CD8-positive, alpha-beta memory T cell (primary cell): ENCODE measurements at regions not wholly inside any gene's neighbourhood (a gene's known extent, or its start where the extent isn't known, plus 50 kb on each side); places are given as distances from the start of the nearest gene placed in this dataset.

Experiments
- CTCF ChIA-PET: fragments of 350-600 bp; sonication (Branson Sonifier 250); formaldehyde crosslinking; loops from one replicate; lab custom pipeline; 2021; ENCODE audit warnings: antibody characterized with exemption; lab: Charles Lee
- POLR2A ChIA-PET: fragments of 350-600 bp; sonication (Branson Sonifier 250); formaldehyde crosslinking; loops from one replicate; lab custom pipeline; 2021; ENCODE audit warnings: antibody characterized with exemption; lab: Charles Lee
- DNase-seq, 5 donors: peaks; one replicate each; pipeline versions ENCODE4 v3.0.0 to v3.0.0-alpha.2; 2020 to 2022; ENCODE audit warnings: mixed read lengths in 1 of 5
- H3K27ac ChIP-seq: one replicate; pipeline ENCODE4 v1.7.0; 2013; ENCODE audit warnings: low read depth, mild to moderate bottlenecking, low read length, moderate library complexity
- H3K27me3 ChIP-seq: 2 replicates; pipeline ENCODE4 v1.7.0; 2013; ENCODE audit warnings: low read length, mild to moderate bottlenecking; ENCODE audit not compliant: insufficient read depth, poor library complexity, severe bottlenecking
- H3K36me3 ChIP-seq: 2 replicates; pipeline ENCODE4 v1.7.0; 2013; ENCODE audit warnings: mild to moderate bottlenecking, low read length, moderate library complexity; ENCODE audit not compliant: insufficient read depth
- H3K4me1 ChIP-seq: 2 replicates; pipeline ENCODE4 v1.7.0; 2013; ENCODE audit warnings: mild to moderate bottlenecking, low read length, moderate library complexity; ENCODE audit not compliant: insufficient read depth
- H3K4me3 ChIP-seq: 2 replicates; pipeline ENCODE4 v1.7.0; 2013; ENCODE audit warnings: mild to moderate bottlenecking, low read length
- H3K9me3 ChIP-seq: 2 replicates; pipeline ENCODE4 v1.7.0; 2013; ENCODE audit warnings: mild to moderate bottlenecking, low read length
- H3K27ac Mint-ChIP-seq, 8 donors: one replicate each; pipeline ENCODE4 v1.8.0; 2020 to 2021; ENCODE audit warnings: mixed read lengths in 8 of 8, mild to moderate bottlenecking in 6 of 8, inconsistent platforms in 3 of 8, moderate library complexity in 3 of 8
- H3K27me3 Mint-ChIP-seq, 2 donors: one replicate each; pipeline ENCODE4 v1.8.0; 2020 to 2021; ENCODE audit warnings: mixed read lengths in 2 of 2, mild to moderate bottlenecking in 1 of 2, moderate library complexity in 1 of 2
- H3K36me3 Mint-ChIP-seq, 3 donors: one replicate each; pipeline ENCODE4 v1.8.0; 2020 to 2021; ENCODE audit warnings: mixed read lengths in 3 of 3, inconsistent platforms in 1 of 3, mild to moderate bottlenecking in 1 of 3
- H3K4me1 Mint-ChIP-seq, 3 donors: one replicate each; pipeline ENCODE4 v1.8.0; 2020 to 2021; ENCODE audit warnings: mixed read lengths in 3 of 3, inconsistent platforms in 1 of 3, mild to moderate bottlenecking in 1 of 3
- H3K4me3 Mint-ChIP-seq, 7 donors: one replicate each; pipeline ENCODE4 v1.8.0; 2020 to 2021; ENCODE audit warnings: mixed read lengths in 7 of 7, mild to moderate bottlenecking in 6 of 7, moderate library complexity in 4 of 7, inconsistent platforms in 2 of 7
- H3K9me3 Mint-ChIP-seq, 5 donors: one replicate each; pipeline ENCODE4 v1.8.0; 2020 to 2022; ENCODE audit warnings: mixed read lengths in 5 of 5, mild to moderate bottlenecking in 3 of 5, moderate library complexity in 2 of 5, inconsistent platforms in 1 of 5

GRCh38 chr11:82326853-82327252 is 406.8 kb downstream of the FAM181B start:
- Histone ChIP-seq H3K27me3 (no peaks in the 10 kb centered on the region), H3K36me3 (no peaks in the 10 kb centered on the region), H3K27ac (no peak overlapping the region), H3K4me3 (no peak overlapping the region), H3K9me3 (no peaks in the 10 kb centered on the region), H3K4me1 (no peaks in the 10 kb centered on the region)
- ChIA-PET CTCF (no interaction called here), POLR2A (no interaction called here)
- H3K4me1 Mint-ChIP-seq = no peaks in the 10 kb centered on the region
- H3K27me3 Mint-ChIP-seq = no peaks in the 10 kb centered on the region
- H3K9me3 Mint-ChIP-seq = peaks cover 0 to 6% (median 0%) of the 10 kb centered on the region in 5 donors
- no peak for DNase-seq
- H3K4me3 Mint-ChIP-seq = no peak overlapping the region
- H3K36me3 Mint-ChIP-seq = no peaks in the 10 kb centered on the region
- H3K27ac Mint-ChIP-seq = no peak overlapping the region

- ChIA-PET CTCF (no interaction called here), POLR2A (no interaction called here)
- H3K36me3 ChIP-seq = no peaks in the 10 kb centered on the region
- no peak for DNase-seq
- H3K27me3 Mint-ChIP-seq = peaks cover 0 to 1% of the 10 kb centered on the region in 2 donors
- no peaks in the 10 kb centered on the region for H3K9me3 ChIP-seq
- H3K27me3 ChIP-seq = no peaks in the 10 kb centered on the region
- no peak overlapping the region for H3K4me3 Mint-ChIP-seq
- no peak overlapping the region for H3K27ac Mint-ChIP-seq
- no peak overlapping the region for H3K27ac ChIP-seq
- no peaks in the 10 kb centered on the region for H3K4me1 Mint-ChIP-seq
- no peaks in the 10 kb centered on the region for H3K4me1 ChIP-seq
- H3K4me3 ChIP-seq = no peak overlapping the region
- no peaks in the 10 kb centered on the region for H3K36me3 Mint-ChIP-seq
- peaks cover 0 to 5% (median 2%) of the 10 kb centered on the region in 5 donors for H3K9me3 Mint-ChIP-seq
Observed at GRCh38 chr11:82321206-82321605, 412.5 kb downstream of the FAM181B start.

- Histone ChIP-seq H3K27ac (no peak overlapping the region), H3K36me3 (no peaks in the 10 kb centered on the region), H3K9me3 (no peaks in the 10 kb centered on the region), H3K4me3 (no peak overlapping the region), H3K27me3 (no peaks in the 10 kb centered on the region), H3K4me1 (no peaks in the 10 kb centered on the region)
- POLR2A ChIA-PET = no interaction called here
- Mint-ChIP-seq H3K4me3 (no peak overlapping the region), H3K4me1 (no peaks in the 10 kb centered on the region), H3K36me3 (no peaks in the 10 kb centered on the region), H3K9me3 (peaks cover 0 to 6% (median 2%) of the 10 kb centered on the region in 5 donors), H3K27me3 (peaks cover 0 to 1% of the 10 kb centered on the region in 2 donors), H3K27ac (no peak overlapping the region)
- no peak for DNase-seq
- CTCF ChIA-PET = no interaction called here
Observed at GRCh38 chr11:82315093-82315492, 418.6 kb downstream of the FAM181B start.

GRCh38 chr11:82308979-82309378 is 424.7 kb downstream of the FAM181B start:
- Histone ChIP-seq H3K36me3 (no peaks in the 10 kb centered on the region), H3K27me3 (no peaks in the 10 kb centered on the region), H3K9me3 (no peaks in the 10 kb centered on the region), H3K4me1 (no peaks in the 10 kb centered on the region), H3K27ac (no peak overlapping the region), H3K4me3 (no peak overlapping the region)
- Mint-ChIP-seq H3K4me1 (no peaks in the 10 kb centered on the region), H3K4me3 (no peak overlapping the region), H3K9me3 (peaks cover 0 to 3% (median 0%) of the 10 kb centered on the region in 5 donors), H3K27me3 (no peaks in the 10 kb centered on the region), H3K36me3 (no peaks in the 10 kb centered on the region), H3K27ac (no peak overlapping the region)
- no peak for DNase-seq
- CTCF ChIA-PET = no interaction called here
- POLR2A ChIA-PET = no interaction called here

GRCh38 chr11:82305123-82305522 is 428.5 kb downstream of the FAM181B start:
- Histone ChIP-seq H3K9me3 (no peaks in the 10 kb centered on the region), H3K27me3 (no peaks in the 10 kb centered on the region), H3K36me3 (no peaks in the 10 kb centered on the region), H3K27ac (no peak overlapping the region), H3K4me3 (no peak overlapping the region), H3K4me1 (no peaks in the 10 kb centered on the region)
- Mint-ChIP-seq H3K36me3 (no peaks in the 10 kb centered on the region), H3K9me3 (peaks cover 0 to under 1% (median 0%) of the 10 kb centered on the region in 5 donors), H3K4me3 (no peak overlapping the region), H3K4me1 (no peaks in the 10 kb centered on the region), H3K27me3 (no peaks in the 10 kb centered on the region), H3K27ac (no peak overlapping the region)
- ChIA-PET POLR2A (no interaction called here), CTCF (no interaction called here)
- DNase-seq = no peak

- CTCF ChIA-PET = no interaction called here
- no peaks in the 10 kb centered on the region for H3K27me3 Mint-ChIP-seq
- no peaks in the 10 kb centered on the region for H3K36me3 Mint-ChIP-seq
Observed at GRCh38 chr11:82303671-82304070, 430.0 kb downstream of the FAM181B start.

GRCh38 chr11:82288471-82288870 is 445.2 kb downstream of the FAM181B start:
- Histone ChIP-seq H3K27ac (no peak overlapping the region), H3K4me1 (no peaks in the 10 kb centered on the region), H3K27me3 (no peaks in the 10 kb centered on the region), H3K36me3 (no peaks in the 10 kb centered on the region), H3K9me3 (no peaks in the 10 kb centered on the region), H3K4me3 (no peak overlapping the region)
- Mint-ChIP-seq H3K4me3 (no peak overlapping the region), H3K36me3 (no peaks in the 10 kb centered on the region), H3K27me3 (no peaks in the 10 kb centered on the region), H3K4me1 (no peaks in the 10 kb centered on the region), H3K9me3 (peaks cover 0 to 6% (median 0%) of the 10 kb centered on the region in 5 donors), H3K27ac (no peak overlapping the region)
- CTCF ChIA-PET = no interaction called here
- DNase-seq = no peak
- POLR2A ChIA-PET = no interaction called here

More at GRCh38 chr11:82303671-82304070, 430.0 kb downstream of the FAM181B start:
- DNase-seq = no peak
- H3K27ac ChIP-seq = no peak overlapping the region
- no peaks in the 10 kb centered on the region for H3K4me1 Mint-ChIP-seq
- H3K36me3 ChIP-seq = no peaks in the 10 kb centered on the region
- H3K4me3 Mint-ChIP-seq = no peak overlapping the region
- no peak overlapping the region for H3K4me3 ChIP-seq
- H3K27me3 ChIP-seq = no peaks in the 10 kb centered on the region
- H3K4me1 ChIP-seq = no peaks in the 10 kb centered on the region
- POLR2A ChIA-PET = no interaction called here
- H3K9me3 ChIP-seq = no peaks in the 10 kb centered on the region
- H3K9me3 Mint-ChIP-seq = no peaks in the 10 kb centered on the region
- H3K27ac Mint-ChIP-seq = no peak overlapping the region

- Mint-ChIP-seq H3K27ac (no peak overlapping the region), H3K36me3 (no peaks in the 10 kb centered on the region), H3K4me1 (no peaks in the 10 kb centered on the region), H3K4me3 (no peak overlapping the region), H3K27me3 (peaks cover 0 to 2% of the 10 kb centered on the region in 2 donors), H3K9me3 (no peaks in the 10 kb centered on the region)
- no peaks in the 10 kb centered on the region for H3K4me1 ChIP-seq
- no peaks in the 10 kb centered on the region for H3K9me3 ChIP-seq
- H3K4me3 ChIP-seq = no peak overlapping the region
- ChIA-PET CTCF (no interaction called here), POLR2A (no interaction called here)
- H3K27ac ChIP-seq = no peak overlapping the region
- DNase-seq = no peak
- H3K27me3 ChIP-seq = no peaks in the 10 kb centered on the region
- H3K36me3 ChIP-seq = no peaks in the 10 kb centered on the region
Observed at GRCh38 chr11:82270870-82271269, 462.8 kb downstream of the FAM181B start.

GRCh38 chr11:82268627-82269026 is 465.0 kb downstream of the FAM181B start:
- Mint-ChIP-seq H3K4me1 (no peaks in the 10 kb centered on the region), H3K9me3 (no peaks in the 10 kb centered on the region), H3K27me3 (no peaks in the 10 kb centered on the region), H3K36me3 (no peaks in the 10 kb centered on the region), H3K27ac (no peak overlapping the region), H3K4me3 (no peak overlapping the region)
- DNase-seq = no peak
- H3K36me3 ChIP-seq = no peaks in the 10 kb centered on the region
- H3K9me3 ChIP-seq = no peaks in the 10 kb centered on the region
- H3K4me1 ChIP-seq = no peaks in the 10 kb centered on the region
- no peak overlapping the region for H3K27ac ChIP-seq
- no peaks in the 10 kb centered on the region for H3K27me3 ChIP-seq
- ChIA-PET POLR2A (no interaction called here), CTCF (no interaction called here)
- no peak overlapping the region for H3K4me3 ChIP-seq
